ENCODE measurements at regions not wholly inside any gene's neighbourhood (a gene's known extent, or its start where the extent isn't known, plus 50 kb on each side); places are given as distances from the start of the nearest gene placed in this dataset.

GRCh38 chr17:79379700-79380445 lies 231.0 kb downstream of the RBFOX3 start:
- in situ Hi-C loops (cut with MboI; ENCODE audit: low sequenced_read_pairs) = loop anchor here (25.0 kb wide), 1 partner anchor 318 kb away; the partner anchor contains the start of gene ENGASE

- in situ Hi-C loops (cut with MboI; ENCODE audit: low sequenced_read_pairs) = loop anchor here (25.0 kb wide), 1 partner anchor 315 kb away; the partner anchor contains the start of gene ENGASE
Measured at GRCh38 chr17:79377230-79377786, 233.5 kb downstream of the RBFOX3 start.

- in situ Hi-C loops (cut with MboI; ENCODE audit: low sequenced_read_pairs) = loop anchor here (25.0 kb wide), 1 partner anchor 313 kb away; the partner anchor contains the start of gene ENGASE
Measured at GRCh38 chr17:79374807-79375206, 236.0 kb downstream of the RBFOX3 start.

GRCh38 chr17:79374087-79374689 lies 236.7 kb downstream of the RBFOX3 start:
- in situ Hi-C loops (cut with MboI; ENCODE audit: low sequenced_read_pairs) = no loop called here

GRCh38 chr17:79372470-79373238 lies 238.2 kb downstream of the RBFOX3 start:
- in situ Hi-C loops (cut with MboI; ENCODE audit: low sequenced_read_pairs) = no loop called here

GRCh38 chr17:79371984-79372383 lies 238.9 kb downstream of the RBFOX3 start:
- in situ Hi-C loops (cut with MboI; ENCODE audit: low sequenced_read_pairs) = no loop called here

- in situ Hi-C loops (cut with MboI; ENCODE audit: low sequenced_read_pairs) = no loop called here
Measured at GRCh38 chr17:79370594-79370993, 240.3 kb downstream of the RBFOX3 start.

GRCh38 chr17:79370126-79370525 lies 240.7 kb downstream of the RBFOX3 start:
- in situ Hi-C loops (cut with MboI; ENCODE audit: low sequenced_read_pairs) = no loop called here

- in situ Hi-C loops (cut with MboI; ENCODE audit: low sequenced_read_pairs) = no loop called here
Measured at GRCh38 chr17:79369532-79369931, 241.3 kb downstream of the RBFOX3 start.

GRCh38 chr17:79369001-79369400 lies 241.8 kb downstream of the RBFOX3 start:
- in situ Hi-C loops (cut with MboI; ENCODE audit: low sequenced_read_pairs) = no loop called here

- in situ Hi-C loops (cut with MboI; ENCODE audit: low sequenced_read_pairs) = no loop called here
Measured at GRCh38 chr17:79368521-79368920, 242.3 kb downstream of the RBFOX3 start.

- in situ Hi-C loops (cut with MboI; ENCODE audit: low sequenced_read_pairs) = no loop called here
Measured at GRCh38 chr17:79366988-79367571, 243.8 kb downstream of the RBFOX3 start.

GRCh38 chr17:79365836-79366770 lies 244.7 kb downstream of the RBFOX3 start:
- in situ Hi-C loops (cut with MboI; ENCODE audit: low sequenced_read_pairs) = no loop called here

GRCh38 chr17:79365351-79365750 lies 245.5 kb downstream of the RBFOX3 start:
- in situ Hi-C loops (cut with MboI; ENCODE audit: low sequenced_read_pairs) = no loop called here

- in situ Hi-C loops (cut with MboI; ENCODE audit: low sequenced_read_pairs) = no loop called here
Measured at GRCh38 chr17:79364315-79365094, 246.3 kb downstream of the RBFOX3 start.

- in situ Hi-C loops (cut with MboI; ENCODE audit: low sequenced_read_pairs) = no loop called here
Measured at GRCh38 chr17:79363552-79364275, 247.1 kb downstream of the RBFOX3 start.

GRCh38 chr17:79362772-79363305 lies 248.0 kb downstream of the RBFOX3 start:
- in situ Hi-C loops (cut with MboI; ENCODE audit: low sequenced_read_pairs) = no loop called here

Data from HL-60/S4 (cell line).